HCT116 (cell line): ENCODE measurements at regions not wholly inside any gene's neighbourhood (a gene's known extent, or its start where the extent isn't known, plus 50 kb on each side); places are given as distances from the start of the nearest gene placed in this dataset.

ENCODE experiments used
- ATAC-seq: fragments of 200-7000 bp; cut with Tn5 transposase; 2 replicates; pipeline ENCODE4 v1.9.1; 2020; ENCODE audit warnings: mild to moderate bottlenecking, moderate library complexity
- BruUV-seq: library from RNA; stranded (reverse); fragments of 400-500 nt; replicated peaks from 2 replicates; lab custom pipeline; 2021; lab: Mats Ljungman, UMichigan
- CTCF ChIA-PET: fragments of 300-600 bp; sonication (Branson Sonifier 250); formaldehyde crosslinking; loops from one replicate; lab custom pipeline; 2021; ENCODE audit warnings: antibody characterized with exemption; lab: Charles Lee
- POLR2A ChIA-PET: fragments of 300-600, 350-600 bp; sonication (Branson Sonifier 250); formaldehyde crosslinking; loops from one replicate; lab custom pipeline; 2021; ENCODE audit warnings: antibody characterized with exemption; lab: Charles Lee
- RAD21 ChIA-PET, 2 experiments: fragments of 300-600 bp; sonication (Branson Sonifier 250); formaldehyde crosslinking; loops; one replicate each; lab custom pipeline; 2023; ENCODE audit warnings: low total read pairs in 2 of 2; ENCODE audit not compliant: uncharacterized antibody in 2 of 2, unreplicated experiment in 2 of 2, low non-redundant PET in 1 of 2; lab: Charles Lee
- DNase-seq: peaks from one replicate; pipeline ENCODE4 v3.0.0-alpha.2; 2010; ENCODE audit warnings: low read depth, low spot score
- H2AFZ ChIP-seq: fragments of 200-600 bp; shearing (Covaris generic), sonication (generic); 2 replicates; pipeline ENCODE4 v1.6.1; 2017; ENCODE audit warnings: low read depth, mixed run types, mixed read lengths, antibody characterized with exemption, low read length; ENCODE audit not compliant: poor library complexity, severe bottlenecking
- H3K27ac ChIP-seq: 2 replicates; pipeline ENCODE4 v1.5.1; 2012; ENCODE audit warnings: low read depth, low read length
- H3K27me3 ChIP-seq: fragments of 200-600 bp; sonication (generic); 2 replicates; pipeline ENCODE4 v1.6.1; 2016; ENCODE audit warnings: mixed run types, low read length, mixed read lengths; ENCODE audit not compliant: insufficient read depth
- H3K36me3 ChIP-seq, 2 experiments: fragments of 200-500 bp in 1 of 2; fragments of 200-600 bp in 1 of 2; sonication (Bioruptor generic) in 1 of 2; sonication (generic) in 1 of 2; 2 replicates each; pipeline versions ENCODE4 v1.5.1 to v1.6.1; 2014 to 2016; ENCODE audit warnings: low read length in 2 of 2, inconsistent platforms in 1 of 2, mixed read lengths in 1 of 2, mixed run types in 1 of 2; ENCODE audit not compliant: insufficient read depth in 2 of 2, control insufficient read depth in 1 of 2
- H3K4me1 ChIP-seq, 2 experiments: fragments of 200-600 bp in 1 of 2; sonication (generic) in 1 of 2; 2 replicates each; pipeline versions ENCODE4 v1.5.1 to v1.6.1; 2012 to 2017; ENCODE audit warnings: low read length in 2 of 2, inconsistent platforms in 1 of 2, mild to moderate bottlenecking in 1 of 2, mixed read lengths in 1 of 2, mixed run types in 1 of 2, moderate library complexity in 1 of 2; ENCODE audit not compliant: insufficient read depth in 2 of 2, control insufficient read depth in 1 of 2
- H3K4me2 ChIP-seq: fragments of 200-600 bp; sonication (generic); 2 replicates; pipeline ENCODE4 v1.6.1; 2017; ENCODE audit warnings: mixed run types, low read length, mixed read lengths
- H3K4me3 ChIP-seq, 2 experiments: fragments of 200-600 bp in 1 of 2; sonication (generic) in 1 of 2; replicated peaks in 1 of 2; 2 replicates each; pipeline ENCODE4 v1.5.1; 2011 to 2016; ENCODE audit warnings: low read length in 2 of 2, control low read depth in 1 of 2, low read depth in 1 of 2, mild to moderate bottlenecking in 1 of 2, mixed read lengths in 1 of 2, mixed run types in 1 of 2
- H3K79me2 ChIP-seq: fragments of 200-600 bp; sonication (generic); 2 replicates; pipeline ENCODE4 v1.6.1; 2017; ENCODE audit warnings: mild to moderate bottlenecking, mixed run types, low read length, moderate library complexity, mixed read lengths; ENCODE audit not compliant: insufficient read depth
- H3K9ac ChIP-seq: fragments of 200-600 bp; sonication (generic); 2 replicates; pipeline ENCODE4 v1.6.1; 2016; ENCODE audit warnings: low read length, mixed read lengths
- H3K9me2 ChIP-seq: fragments of 200-600 bp; sonication (generic), shearing (Covaris generic); 2 replicates; pipeline ENCODE4 v1.6.1; 2017; ENCODE audit warnings: mixed run types, mild to moderate bottlenecking, moderate library complexity; ENCODE audit not compliant: insufficient read depth
- H3K9me3 ChIP-seq, 2 experiments: fragments of 200-500 bp in 1 of 2; fragments of 200-600 bp in 1 of 2; sonication (Bioruptor generic) in 1 of 2; sonication (generic) in 1 of 2; 2 replicates each; pipeline ENCODE4 v1.6.1; 2014 to 2017; ENCODE audit warnings: low read length in 2 of 2, mixed read lengths in 2 of 2, inconsistent platforms in 1 of 2, low read depth in 1 of 2, mild to moderate bottlenecking in 1 of 2, mixed run types in 1 of 2, moderate library complexity in 1 of 2; ENCODE audit not compliant: control insufficient read depth in 1 of 2, insufficient read depth in 1 of 2
- H4K20me1 ChIP-seq: fragments of 200-600 bp; sonication (generic), shearing (Covaris generic); 2 replicates; pipeline ENCODE4 v1.6.1; 2017; ENCODE audit warnings: mixed run types, mild to moderate bottlenecking, moderate library complexity; ENCODE audit not compliant: insufficient read depth
- ATF3 ChIP-seq: IDR thresholded peaks from 2 replicates; pipeline ENCODE4 v1.6.1; 2012
- CTCF ChIP-seq, 3 experiments: fragments of 200-600 bp in 1 of 3; sonication (generic) in 1 of 3; IDR thresholded peaks in 2 of 3; conservative IDR thresholded peaks in 1 of 3; 2 replicates each; pipeline ENCODE4 v1.5.1; 2012 to 2017; ENCODE audit warnings: low read depth in 2 of 3, low read length in 2 of 3, antibody characterized with exemption in 1 of 3, borderline replicate concordance in 1 of 3, control low read depth in 1 of 3, mild to moderate bottlenecking in 1 of 3, mixed read lengths in 1 of 3, mixed run types in 1 of 3, moderate library complexity in 1 of 3; ENCODE audit not compliant: insufficient read depth in 1 of 3
- ELF1 ChIP-seq: IDR thresholded peaks from 2 replicates; pipeline ENCODE4 v1.6.1; 2012; ENCODE audit warnings: low read depth, borderline replicate concordance
- EZH2 ChIP-seq: fragments of 200-600 bp; sonication (generic); IDR thresholded peaks from 2 replicates; pipeline ENCODE4 v1.6.1; 2017; ENCODE audit warnings: antibody characterized with exemption, mixed run types
- FOSL1 ChIP-seq: IDR thresholded peaks from 2 replicates; pipeline ENCODE4 v1.6.1; 2012; ENCODE audit warnings: low read depth
- POLR2AphosphoS5 ChIP-seq: IDR thresholded peaks from 2 replicates; pipeline ENCODE4 v1.6.1; 2011; ENCODE audit warnings: mild to moderate bottlenecking, low read depth, low read length, moderate library complexity
- YY1 ChIP-seq: IDR thresholded peaks from 2 replicates; pipeline ENCODE4 v1.6.1; 2011; ENCODE audit warnings: low read length, low read depth, moderate library complexity, mild to moderate bottlenecking; ENCODE audit not compliant: insufficient replicate concordance; ENCODE audit errors: extremely low read depth
- ZBTB33 ChIP-seq: IDR thresholded peaks from 2 replicates; pipeline ENCODE4 v1.6.1; 2011; ENCODE audit warnings: mild to moderate bottlenecking, low read length, moderate library complexity; ENCODE audit not compliant: insufficient replicate concordance; ENCODE audit errors: extremely low read depth
- ZFX ChIP-seq: fragments of 450-650 bp; IDR thresholded peaks from 2 replicates; pipeline ENCODE4 v1.6.1; 2017
- ZNF274 ChIP-seq: fragments of 200-500 bp; sonication (Bioruptor generic); IDR thresholded peaks from 2 replicates; pipeline ENCODE4 v1.6.1; 2014; ENCODE audit warnings: mild to moderate bottlenecking, low read depth, low read length, inconsistent platforms
- intact Hi-C: fragments of 100-400 bp; cut with micrococcal nuclease; formaldehyde crosslinking; loops from 2 replicates; pipeline ENCODE4 v1.10.0; 2022

GRCh38 chr21:25373126-25374082 lies 233.9 kb downstream of the MRPL39 start:
- DNase-seq (no peak), ATAC-seq (no peak)
- H3K4me3 ChIP-seq, result no peak overlapping the region
- CTCF ChIA-PET, result no interaction called here
- H3K9me3 ChIP-seq, result peaks cover 0 to 15% of the 10 kb centered on the region in 2 experiments; a peak in 2 of 4 replicates
- H3K27me3 ChIP-seq, result no peaks in the 10 kb centered on the region
- H3K4me2 ChIP-seq, result no peak overlapping the region
- RAD21 ChIA-PET, result no interaction called here
- BruUV-seq, result no TSS peak
- H3K36me3 ChIP-seq, result no peaks in the 10 kb centered on the region
- POLR2A ChIA-PET, result no interaction called here
- no peak for TF ChIP-seq YY1
- TF ChIP-seq ATF3, result no peak
- TF ChIP-seq ZBTB33, result no peak
- TF ChIP-seq ZFX, result no peak
- no peak for TF ChIP-seq FOSL1
- no peak for TF ChIP-seq ELF1
- TF ChIP-seq EZH2, result no peak
- TF ChIP-seq ZNF274, result no peak
- no peak for TF ChIP-seq POLR2AphosphoS5
- TF ChIP-seq CTCF (IDR thresholded peaks at IDR 0.05 in 2 of 3, conservative IDR thresholded peaks at IDR 0.05 in 1 of 3; ENCODE audit: borderline replicate concordance in 1 of 3, insufficient read depth in 1 of 3, low read depth in 2 of 3, low read length in 2 of 3), result no peak
- no peak overlapping the region for H2AFZ ChIP-seq
- H3K9ac ChIP-seq, result no peak overlapping the region
- no peaks in the 10 kb centered on the region for H3K4me1 ChIP-seq
- H3K27ac ChIP-seq, result no peak overlapping the region
- H3K9me2 ChIP-seq, result no peaks in the 10 kb centered on the region
- intact Hi-C loops, result no loop called here
- H3K79me2 ChIP-seq, result no peaks in the 10 kb centered on the region
- no peaks in the 10 kb centered on the region for H4K20me1 ChIP-seq
